RWPE2 (cell line): ENCODE measurements at regions not wholly inside any gene's neighbourhood (a gene's known extent, or its start where the extent isn't known, plus 50 kb on each side); places are given as distances from the start of the nearest gene placed in this dataset.
"Not testable (repeated sequence)": the region's sequence is repeated elsewhere in the genome, so short reads cannot be mapped to it uniquely, and the experiment has no call there.

ENCODE experiments used
- ATAC-seq: fragments of 200-7000 bp; cut with Tn5 transposase; 3 replicates; pipeline ENCODE4 v1.9.1; 2021; ENCODE audit warnings: low read depth
- DNase-seq: peaks from one replicate; pipeline ENCODE4 v3.0.0-alpha.2; 2020; ENCODE audit warnings: low spot score
- H3K27ac ChIP-seq: fragments of 450-650 bp; 2 replicates; pipeline ENCODE4 v1.5.1; 2017; ENCODE audit warnings: mild to moderate bottlenecking; ENCODE audit not compliant: poor library complexity, severe bottlenecking
- H3K27me3 ChIP-seq: fragments of 250-450 bp; sonication (Bioruptor Pico); 2 replicates; pipeline ENCODE4 v1.5.1; 2021; ENCODE audit warnings: mild to moderate bottlenecking, moderate library complexity; ENCODE audit not compliant: insufficient read depth, poor library complexity, severe bottlenecking
- H3K36me3 ChIP-seq: fragments of 250-450 bp; sonication (Bioruptor Pico); 2 replicates; pipeline ENCODE4 v1.5.1; 2020; ENCODE audit warnings: low read depth, mild to moderate bottlenecking, moderate library complexity
- H3K4me1 ChIP-seq: fragments of 250-450 bp; sonication (Bioruptor Pico); 2 replicates; pipeline ENCODE4 v1.5.1; 2021; ENCODE audit warnings: mild to moderate bottlenecking, moderate library complexity; ENCODE audit not compliant: insufficient read depth, poor library complexity, severe bottlenecking
- H3K4me3 ChIP-seq: fragments of 250-450 bp; sonication (Bioruptor Pico); 2 replicates; pipeline ENCODE4 v1.5.1; 2021; ENCODE audit warnings: mild to moderate bottlenecking, moderate library complexity; ENCODE audit not compliant: severe bottlenecking
- H3K9me3 ChIP-seq: fragments of 250-450 bp; sonication (Bioruptor Pico); 2 replicates; pipeline ENCODE4 v1.5.1; 2021; ENCODE audit warnings: mild to moderate bottlenecking, moderate library complexity; ENCODE audit not compliant: severe bottlenecking
- CTCF ChIP-seq: fragments of 450-650 bp; IDR thresholded peaks from one replicate; pipeline ENCODE4 v1.5.1; 2017; ENCODE audit warnings: mild to moderate bottlenecking, moderate library complexity; ENCODE audit not compliant: poor library complexity, severe bottlenecking

- Histone ChIP-seq H3K4me3 (no peak overlapping the region), H3K9me3 (no peaks in the 10 kb centered on the region), H3K36me3 (no peaks in the 10 kb centered on the region), H3K27me3 (no peaks in the 10 kb centered on the region), H3K27ac (no peak overlapping the region), H3K4me1 (no peaks in the 10 kb centered on the region)
- TF ChIP-seq CTCF = no peak
- DNase-seq = no peak
- no peak for ATAC-seq
Measured at GRCh38 chr18:37845498-37845897, 279.9 kb upstream of the CELF4 start.

- no peaks in the 10 kb centered on the region for H3K4me1 ChIP-seq
- H3K27ac ChIP-seq = no peak overlapping the region
- H3K9me3 ChIP-seq = no peaks in the 10 kb centered on the region
- no peaks in the 10 kb centered on the region for H3K36me3 ChIP-seq
- ATAC-seq (no peak), DNase-seq (no peak)
- H3K4me3 ChIP-seq = no peak overlapping the region
- no peak for TF ChIP-seq CTCF
- no peaks in the 10 kb centered on the region for H3K27me3 ChIP-seq
Measured at GRCh38 chr18:37844209-37844970, 278.8 kb upstream of the CELF4 start.

- ATAC-seq = no peak
- Histone ChIP-seq H3K4me1 (no peaks in the 10 kb centered on the region), H3K27me3 (no peaks in the 10 kb centered on the region), H3K4me3 (no peak overlapping the region), H3K9me3 (no peaks in the 10 kb centered on the region), H3K27ac (no peak overlapping the region), H3K36me3 (no peaks in the 10 kb centered on the region)
- DNase-seq = no peak
- TF ChIP-seq CTCF = no peak
Measured at GRCh38 chr18:37838083-37838482, 272.5 kb upstream of the CELF4 start.

- Histone ChIP-seq H3K27ac (no peak overlapping the region), H3K4me1 (no peaks in the 10 kb centered on the region), H3K27me3 (no peaks in the 10 kb centered on the region), H3K4me3 (no peak overlapping the region), H3K9me3 (no peaks in the 10 kb centered on the region), H3K36me3 (no peaks in the 10 kb centered on the region)
- TF ChIP-seq CTCF = no peak
- ATAC-seq (no peak), DNase-seq (no peak)
Measured at GRCh38 chr18:37836071-37836970, 270.7 kb upstream of the CELF4 start.

- H3K36me3 ChIP-seq, H3K9me3 ChIP-seq, H3K27me3 ChIP-seq, H3K27ac ChIP-seq, H3K4me3 ChIP-seq, H3K4me1 ChIP-seq, ATAC-seq, DNase-seq: not testable (repeated sequence)
Measured at GRCh38 chr18:37832010-37832695, 266.6 kb upstream of the CELF4 start.
